B cell (primary cell): ENCODE measurements at regions not wholly inside any gene's neighbourhood (a gene's known extent, or its start where the extent isn't known, plus 50 kb on each side); places are given as distances from the start of the nearest gene placed in this dataset.

ENCODE experiments used
- ATAC-seq: fragments of 200-7000 bp; cut with Tn5 transposase; one replicate; pipeline ENCODE4 v1.10.0; 2021; ENCODE audit warnings: low read depth, mild to moderate bottlenecking, moderate number of reproducible peaks, moderate library complexity
- CTCF ChIA-PET: fragments of 350-600 bp; sonication (Branson Sonifier 250); formaldehyde crosslinking; loops from one replicate; lab custom pipeline; 2021; ENCODE audit warnings: antibody characterized with exemption, inconsistent platforms; lab: Charles Lee
- POLR2A ChIA-PET: fragments of 350-600 bp; sonication (Branson Sonifier 250); formaldehyde crosslinking; loops from one replicate; lab custom pipeline; 2021; ENCODE audit warnings: antibody characterized with exemption; lab: Charles Lee
- DNase-seq: peaks from one replicate; pipeline ENCODE4 v3.0.0; 2013
- H2AFZ ChIP-seq: 2 replicates; pipeline ENCODE4 v1.6.1; 2012; ENCODE audit warnings: mild to moderate bottlenecking, low read depth, low read length; ENCODE audit not compliant: insufficient read depth, poor library complexity, severe bottlenecking
- H3K27ac ChIP-seq, 2 donors: 1 replicate in 1 of 2; 2 replicates in 1 of 2; pipeline ENCODE4 v1.5.1; 2012 to 2013; ENCODE audit warnings: low read length in 2 of 2, mild to moderate bottlenecking in 2 of 2, moderate library complexity in 1 of 2
- H3K27me3 ChIP-seq, 4 experiments: fragments of 200-600 bp in 1 of 4; sonication (generic) in 1 of 4; replicated peaks in 1 of 4; 1 replicate in 2 of 4; 2 replicates in 2 of 4; pipeline versions ENCODE4 v1.6.1 to v1.7.0; 2013 to 2016; ENCODE audit warnings: low read length in 3 of 4, mild to moderate bottlenecking in 2 of 4, mixed read lengths in 1 of 4, moderate library complexity in 1 of 4; ENCODE audit not compliant: insufficient read depth in 4 of 4, control insufficient read depth in 3 of 4; ENCODE audit errors: control extremely low read depth in 1 of 4
- H3K36me3 ChIP-seq, 2 experiments: replicated peaks in 1 of 2; 1 replicate in 1 of 2; 2 replicates in 1 of 2; pipeline versions ENCODE4 v1.6.1 to v1.7.1; 2013; ENCODE audit warnings: low read length in 1 of 2; ENCODE audit not compliant: insufficient read depth in 2 of 2, control insufficient read depth in 1 of 2; ENCODE audit errors: control extremely low read depth in 1 of 2, extremely low read depth in 1 of 2
- H3K4me1 ChIP-seq, 2 donors: fragments of 200-600 bp in 1 of 2; sonication (generic) in 1 of 2; 1 replicate in 1 of 2; 2 replicates in 1 of 2; pipeline versions ENCODE4 v1.5.1 to v1.6.1; 2013 to 2017; ENCODE audit warnings: low read length in 2 of 2; ENCODE audit not compliant: control insufficient read depth in 2 of 2, insufficient read depth in 2 of 2
- H3K4me2 ChIP-seq: replicated peaks from 2 replicates; pipeline ENCODE3; 2012; ENCODE audit warnings: mild to moderate bottlenecking, low read depth, low read length; ENCODE audit not compliant: poor library complexity, severe bottlenecking
- H3K4me3 ChIP-seq, 5 experiments: fragments of 200-600 bp in 1 of 5; sonication (generic) in 1 of 5; 1 replicate in 3 of 5; 2 replicates in 2 of 5; pipeline versions ENCODE4 v1.5.1 to v1.7.0; 2011 to 2016; ENCODE audit warnings: low read length in 4 of 5, mild to moderate bottlenecking in 4 of 5, low read depth in 2 of 5, control low read depth in 1 of 5, moderate library complexity in 1 of 5; ENCODE audit not compliant: insufficient read depth in 1 of 5; ENCODE audit errors: control extremely low read depth in 1 of 5, extremely low read depth in 1 of 5
- H3K79me2 ChIP-seq: fragments of 200-600 bp; sonication (generic); one replicate; pipeline ENCODE4 v1.6.0; 2016; ENCODE audit warnings: low read length; ENCODE audit not compliant: control insufficient read depth, insufficient read depth
- H3K9ac ChIP-seq: fragments of 200-600 bp; sonication (generic); 2 replicates; pipeline ENCODE4 v1.6.1; 2017; ENCODE audit warnings: mild to moderate bottlenecking, low read length, moderate library complexity
- H3K9me3 ChIP-seq, 3 donors: one replicate each; pipeline versions ENCODE4 v1.6.1 to v1.7.1; 2013; ENCODE audit warnings: low read length in 2 of 3; ENCODE audit not compliant: control insufficient read depth in 2 of 3, insufficient read depth in 1 of 3; ENCODE audit errors: control extremely low read depth in 1 of 3
- H4K20me1 ChIP-seq: 2 replicates; pipeline ENCODE4 v1.6.0; 2012; ENCODE audit warnings: mild to moderate bottlenecking, low read length; ENCODE audit not compliant: insufficient read depth, control insufficient read depth, poor library complexity, severe bottlenecking
- H3K27ac Mint-ChIP-seq: one replicate; pipeline ENCODE4 v1.8.0; 2021; ENCODE audit warnings: mixed read lengths
- H3K27me3 Mint-ChIP-seq: one replicate; pipeline ENCODE4 v1.8.0; 2021; ENCODE audit warnings: mixed read lengths
- H3K4me1 Mint-ChIP-seq: one replicate; pipeline ENCODE4 v1.8.0; 2021; ENCODE audit warnings: mixed read lengths
- H3K4me3 Mint-ChIP-seq: one replicate; pipeline ENCODE4 v1.8.0; 2021; ENCODE audit warnings: mixed read lengths
- H3K9me3 Mint-ChIP-seq: one replicate; pipeline ENCODE4 v1.8.0; 2022; ENCODE audit warnings: mixed read lengths; ENCODE audit not compliant: insufficient read depth
- EZH2 ChIP-seq: IDR thresholded peaks from 2 replicates; pipeline ENCODE4 v1.6.1; 2012; ENCODE audit warnings: borderline replicate concordance, low read depth, mild to moderate bottlenecking, moderate library complexity, low read length; ENCODE audit not compliant: insufficient read depth, poor library complexity, severe bottlenecking
- WGBS: methylation state at CpG from one replicate; pipeline ENCODE4 v1.1.5; 2013; ENCODE audit warnings: missing lambda C conversion rate; ENCODE audit not compliant: insufficient coverage; 5-methylcytosine and 5-hydroxymethylcytosine counted together
- intact Hi-C: fragments of 100-400 bp; cut with micrococcal nuclease; formaldehyde crosslinking; loops from one replicate; pipeline ENCODE4 v1.10.0; 2022
- TF ChIP-seq, protein P1 (sequence below): fragments of 200-600 bp; IDR thresholded peaks from one replicate; pipeline ENCODE4 v1.8.0; 2022; ENCODE audit warnings: antibody characterized with exemption, mild to moderate bottlenecking

DNA sequence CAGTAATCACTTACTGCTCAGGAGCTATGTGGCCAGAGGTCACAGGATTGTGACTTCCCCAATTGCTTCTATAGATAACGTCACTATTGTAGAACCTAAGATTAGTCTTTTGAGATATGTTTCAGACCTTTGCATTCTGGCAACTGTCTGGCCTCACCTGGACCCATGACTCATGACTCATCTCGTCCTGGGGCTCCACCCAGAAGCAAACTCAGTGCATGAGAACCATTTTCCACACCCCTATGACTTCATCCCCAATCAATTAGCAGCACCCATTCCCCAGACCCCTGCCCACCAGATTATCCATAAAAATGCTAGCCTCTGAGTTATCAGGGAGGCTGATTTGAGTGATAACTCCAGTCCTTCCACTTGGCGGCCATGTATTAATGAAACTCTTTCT, 186.9 kb downstream of the EMP1 start:
- no peaks in the 10 kb centered on the region for H3K79me2 ChIP-seq
- H3K4me3 ChIP-seq, result no peak overlapping the region
- no peak for TF ChIP-seq EZH2
- TF ChIP-seq, protein P1, sequence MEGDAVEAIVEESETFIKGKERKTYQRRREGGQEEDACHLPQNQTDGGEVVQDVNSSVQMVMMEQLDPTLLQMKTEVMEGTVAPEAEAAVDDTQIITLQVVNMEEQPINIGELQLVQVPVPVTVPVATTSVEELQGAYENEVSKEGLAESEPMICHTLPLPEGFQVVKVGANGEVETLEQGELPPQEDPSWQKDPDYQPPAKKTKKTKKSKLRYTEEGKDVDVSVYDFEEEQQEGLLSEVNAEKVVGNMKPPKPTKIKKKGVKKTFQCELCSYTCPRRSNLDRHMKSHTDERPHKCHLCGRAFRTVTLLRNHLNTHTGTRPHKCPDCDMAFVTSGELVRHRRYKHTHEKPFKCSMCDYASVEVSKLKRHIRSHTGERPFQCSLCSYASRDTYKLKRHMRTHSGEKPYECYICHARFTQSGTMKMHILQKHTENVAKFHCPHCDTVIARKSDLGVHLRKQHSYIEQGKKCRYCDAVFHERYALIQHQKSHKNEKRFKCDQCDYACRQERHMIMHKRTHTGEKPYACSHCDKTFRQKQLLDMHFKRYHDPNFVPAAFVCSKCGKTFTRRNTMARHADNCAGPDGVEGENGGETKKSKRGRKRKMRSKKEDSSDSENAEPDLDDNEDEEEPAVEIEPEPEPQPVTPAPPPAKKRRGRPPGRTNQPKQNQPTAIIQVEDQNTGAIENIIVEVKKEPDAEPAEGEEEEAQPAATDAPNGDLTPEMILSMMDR, result no peak
- no peak overlapping the region for H3K4me3 Mint-ChIP-seq
- CTCF ChIA-PET, result interaction anchor here (1.3 kb wide), 1 partner anchor 21 kb away, joined by 4 read pairs; no protein-coding TSS in a partner anchor
- POLR2A ChIA-PET, result no interaction called here
- no peaks in the 10 kb centered on the region for H3K36me3 ChIP-seq
- no peak for ATAC-seq
- no peaks in the 10 kb centered on the region for H3K27me3 ChIP-seq
- H4K20me1 ChIP-seq, result no peaks in the 10 kb centered on the region
- no peak overlapping the region for H3K27ac ChIP-seq
- intact Hi-C loops, result no loop called here
- no peak for DNase-seq
- peaks cover 0 to 3% (median 0%) of the 10 kb centered on the region in 3 donors for H3K9me3 ChIP-seq
- H3K27ac Mint-ChIP-seq, result no peak overlapping the region
- 80% methylated on average over 2 of the region's 3 CpGs for WGBS
- H2AFZ ChIP-seq, result no peak overlapping the region
- peaks cover 6% of the 10 kb centered on the region for H3K27me3 Mint-ChIP-seq
- no peak overlapping the region for H3K4me2 ChIP-seq
- no peaks in the 10 kb centered on the region for H3K9me3 Mint-ChIP-seq
- no peak overlapping the region for H3K9ac ChIP-seq
- H3K4me1 ChIP-seq, result no peaks in the 10 kb centered on the region
- H3K4me1 Mint-ChIP-seq, result no peaks in the 10 kb centered on the region

GRCh38 chr12:13380297-13380696, 183.8 kb downstream of the EMP1 start:
- Mint-ChIP-seq H3K9me3 (peaks cover 3% of the 10 kb centered on the region), H3K27me3 (peaks cover 4% of the 10 kb centered on the region), H3K4me1 (no peaks in the 10 kb centered on the region), H3K27ac (no peak overlapping the region), H3K4me3 (no peak overlapping the region)
- no peak for TF ChIP-seq EZH2
- no peak for ATAC-seq
- POLR2A ChIA-PET, result no interaction called here
- Histone ChIP-seq H3K9me3 (peaks cover 0 to 7% (median 3%) of the 10 kb centered on the region in 3 donors), H3K4me3 (no peak overlapping the region), H4K20me1 (no peaks in the 10 kb centered on the region), H2AFZ (no peak overlapping the region), H3K27me3 (no peaks in the 10 kb centered on the region), H3K79me2 (no peaks in the 10 kb centered on the region), H3K4me2 (no peak overlapping the region), H3K4me1 (no peaks in the 10 kb centered on the region), H3K27ac (no peak overlapping the region), H3K9ac (no peak overlapping the region), H3K36me3 (no peaks in the 10 kb centered on the region)
- WGBS, result 73% methylated on average over 3 of the region's 3 CpGs
- CTCF ChIA-PET, result no interaction called here
- no peak for DNase-seq
- intact Hi-C loops, result no loop called here
